Myocyte (in vitro differentiated cells): ENCODE measurements at regions not wholly inside any gene's neighbourhood (a gene's known extent, or its start where the extent isn't known, plus 50 kb on each side); places are given as distances from the start of the nearest gene placed in this dataset.
A peak's percentile ranks its signal among the peaks of the same experiment; 100 is the strongest.

Experiments
- DNase-seq: peaks from one replicate; pipeline ENCODE4 v3.0.0-alpha.2; 2012; ENCODE audit warnings: low read depth

DNA sequence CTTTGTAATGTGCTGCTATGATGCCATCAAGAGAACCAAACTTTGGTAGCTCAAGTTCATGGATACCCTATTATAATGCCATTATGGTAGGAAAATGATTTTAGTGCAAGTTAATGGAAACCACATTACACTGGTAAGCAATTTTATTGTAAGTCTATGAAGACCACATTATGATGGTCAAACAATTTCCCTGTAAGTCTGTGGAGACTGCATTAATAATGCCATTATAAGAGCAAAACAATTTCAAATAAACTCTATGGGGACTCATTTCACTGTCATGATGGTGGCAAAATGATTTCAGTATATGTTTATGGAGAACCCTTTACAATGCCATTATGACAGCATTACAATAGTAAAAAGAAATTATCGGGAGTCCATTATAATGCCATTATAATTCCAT, 602.0 kb upstream of the MEF2C start:
- no peak for DNase-seq

DNA sequence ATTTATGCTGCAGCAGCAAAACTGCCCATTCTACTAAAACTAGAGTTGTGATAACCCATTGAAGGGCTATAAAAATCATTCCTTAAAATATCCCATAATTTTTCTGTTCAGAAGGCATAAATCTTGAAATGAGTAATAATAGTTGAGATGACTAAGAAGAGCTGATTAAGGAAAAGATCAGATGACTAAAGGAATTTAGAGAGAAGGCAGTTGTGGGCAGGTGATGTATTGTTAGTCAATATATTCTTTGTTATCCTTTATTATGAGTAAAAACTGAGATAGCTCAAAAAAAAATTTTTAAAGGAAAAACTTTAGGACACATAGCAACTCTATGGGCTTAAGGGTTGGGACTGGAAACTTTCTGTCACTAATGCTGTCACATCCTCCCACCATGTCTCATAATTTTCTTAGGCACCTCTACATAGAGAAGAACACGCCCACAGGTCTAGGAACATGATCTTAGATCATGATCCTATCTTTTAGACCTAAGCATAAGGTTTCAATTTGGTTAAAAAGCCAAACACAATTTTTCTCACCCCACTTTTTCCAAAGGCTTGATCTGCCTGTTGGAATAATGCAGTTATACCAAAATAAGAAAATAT, 597.5 kb upstream of the MEF2C start:
- no peak for DNase-seq

GRCh38 chr5:89478851-89479250, 595.9 kb upstream of the MEF2C start:
- DNase-seq, result no peak

- no peak for DNase-seq
Measured at GRCh38 chr5:89473196-89473595, 590.2 kb upstream of the MEF2C start.

- DNase-seq, result no peak
Measured at GRCh38 chr5:89471541-89471940, 588.6 kb upstream of the MEF2C start.

- peak; percentile 23 for DNase-seq
Measured at GRCh38 chr5:89471115-89471514, 588.1 kb upstream of the MEF2C start.

DNA sequence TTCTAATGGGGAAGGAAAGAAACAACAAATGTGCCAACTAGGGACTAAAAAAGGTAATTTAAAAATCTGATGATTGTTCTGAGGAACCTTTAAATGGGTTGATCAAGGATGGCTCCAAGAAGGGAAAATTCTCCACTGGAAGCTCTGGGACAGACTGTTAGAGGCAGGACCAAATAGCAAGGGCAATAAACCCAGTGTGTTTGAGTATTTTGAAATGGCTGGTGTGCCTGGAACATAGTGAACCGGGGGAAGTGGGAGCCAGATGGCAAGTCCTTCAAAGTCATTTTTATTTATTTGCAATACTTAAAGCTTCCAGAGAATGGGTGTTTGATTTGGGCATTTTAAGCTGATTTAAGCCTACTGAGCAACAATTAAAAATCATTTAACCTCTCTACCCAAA, 587.7 kb upstream of the MEF2C start:
- DNase-seq, result no peak

GRCh38 chr5:89458332-89458656, 575.3 kb upstream of the MEF2C start:
- DNase-seq, result no peak

DNA sequence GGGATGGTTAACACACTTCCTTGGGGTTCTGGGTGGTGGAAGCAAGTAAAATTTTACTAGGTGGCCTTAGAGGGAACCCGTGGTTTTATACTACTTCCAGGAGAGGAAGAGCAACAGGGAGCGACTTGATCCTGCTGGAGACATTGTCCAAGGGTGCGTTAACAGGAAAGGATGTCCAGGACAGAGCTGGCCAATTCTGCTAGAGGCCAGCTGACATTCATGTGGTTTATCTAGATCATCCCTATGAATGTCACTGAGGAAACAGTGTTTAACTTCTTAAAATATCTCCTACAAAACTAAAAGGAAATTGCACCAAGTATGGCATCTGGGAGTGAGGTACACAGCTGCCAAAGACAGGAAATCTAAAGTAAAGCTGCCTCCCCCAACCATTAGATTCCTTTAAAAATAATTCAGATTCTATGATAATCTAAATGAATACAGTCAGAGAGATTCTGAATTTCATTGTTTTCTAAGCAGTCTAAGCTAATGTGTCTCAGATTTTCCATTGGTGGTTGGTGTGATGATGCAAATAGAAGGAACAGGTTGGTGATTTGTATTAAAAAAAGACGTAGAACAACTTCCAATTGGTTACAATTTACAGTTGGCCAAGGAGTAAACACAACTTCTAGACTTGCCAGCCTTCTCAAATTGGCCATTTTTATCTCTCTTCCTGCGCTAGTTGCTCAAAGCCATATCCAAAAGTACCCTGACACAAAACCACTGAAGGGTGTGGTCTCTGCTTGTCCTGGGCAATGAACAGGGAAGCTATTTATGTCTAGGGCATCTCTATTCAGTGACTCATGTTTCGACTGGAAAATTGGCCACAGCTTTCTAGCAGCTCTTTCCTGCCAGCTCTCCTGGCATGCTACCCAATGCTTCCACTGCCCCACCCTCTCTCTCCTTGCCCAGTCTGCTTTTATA, 574.7 kb upstream of the MEF2C start:
- DNase-seq, result peak; percentile 98

GRCh38 chr5:89452081-89452480, 569.1 kb upstream of the MEF2C start:
- no peak for DNase-seq

GRCh38 chr5:89451263-89451662, 568.3 kb upstream of the MEF2C start:
- no peak for DNase-seq

- no peak for DNase-seq
Measured at GRCh38 chr5:89450149-89450538, 567.2 kb upstream of the MEF2C start.

GRCh38 chr5:89449392-89450148, 566.6 kb upstream of the MEF2C start:
- DNase-seq, result no peak

DNA sequence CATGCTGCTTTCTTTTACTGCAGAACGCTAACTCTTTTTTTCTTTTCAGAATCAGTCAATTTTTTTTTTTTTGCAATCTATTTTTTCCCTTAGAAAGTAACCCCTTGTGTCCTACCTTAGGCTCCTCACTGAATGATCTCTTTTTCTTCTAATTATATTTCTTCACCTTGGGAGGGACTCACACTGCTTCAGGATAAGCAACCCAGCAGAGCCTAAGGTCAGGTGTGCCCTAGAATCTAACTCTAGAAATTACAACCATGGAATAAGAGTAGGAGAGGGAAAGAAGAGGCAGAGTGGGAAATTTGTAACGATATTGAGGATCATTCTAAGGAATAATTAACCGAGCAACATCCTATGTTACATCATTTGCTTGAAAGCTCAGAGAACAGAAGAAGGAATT, 564.0 kb upstream of the MEF2C start:
- no peak for DNase-seq

DNA sequence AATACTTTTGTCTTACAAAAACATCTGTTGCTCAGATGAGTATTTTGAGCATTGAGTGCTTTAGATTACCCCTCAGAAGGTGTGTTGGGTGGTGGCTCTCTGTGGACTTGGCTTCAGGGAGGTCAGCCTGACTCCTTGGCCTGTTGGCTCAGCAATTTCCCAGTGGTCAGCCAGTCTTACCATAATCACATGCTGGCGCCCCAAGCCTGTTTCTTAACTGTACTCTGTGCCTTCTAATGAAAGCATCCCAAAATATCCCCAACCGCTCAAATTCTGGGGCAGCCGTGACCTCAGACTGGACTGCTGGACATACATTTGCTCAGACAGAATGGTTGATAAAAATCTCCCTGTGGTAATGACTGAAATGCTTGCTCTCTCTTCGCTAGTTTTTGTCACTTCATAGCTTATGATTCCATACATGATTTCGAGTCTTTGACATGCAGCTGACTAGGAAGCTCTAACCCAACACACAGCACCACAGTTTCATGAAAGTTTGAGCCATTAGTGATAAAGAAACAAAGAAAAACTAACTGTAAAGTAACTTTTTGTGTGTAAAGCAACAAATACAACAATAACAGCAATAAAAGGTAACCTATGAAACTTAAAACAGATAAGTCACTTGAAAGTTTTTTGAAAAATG, 562.2 kb upstream of the MEF2C start:
- DNase-seq, result peak; percentile 42

GRCh38 chr5:89444088-89444487, 561.1 kb upstream of the MEF2C start:
- DNase-seq, result no peak

- peak; percentile 11 for DNase-seq
Measured at GRCh38 chr5:89443508-89443907, 560.5 kb upstream of the MEF2C start.

- no peak for DNase-seq
Measured at GRCh38 chr5:89441965-89442364, 559.0 kb upstream of the MEF2C start.

DNA sequence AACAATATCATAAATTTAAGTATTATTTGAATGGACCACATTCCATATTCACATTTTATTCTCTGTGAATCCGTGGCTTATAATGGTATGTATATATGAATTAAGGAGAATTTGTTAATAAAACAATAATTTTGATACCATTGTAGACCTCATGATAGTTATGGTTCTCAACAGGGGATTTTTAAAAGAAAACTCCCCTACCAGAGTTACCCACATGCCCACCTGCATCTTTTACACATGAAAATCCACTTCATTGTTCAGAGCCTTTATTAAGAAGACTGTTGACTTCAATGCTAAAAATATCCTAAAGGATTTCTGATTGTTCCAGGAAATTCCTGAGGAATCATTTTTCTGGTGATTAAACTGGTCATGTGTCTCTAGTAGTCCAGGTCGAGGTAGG, 557.7 kb upstream of the MEF2C start:
- no peak for DNase-seq

GRCh38 chr5:89437450-89438435, 554.8 kb upstream of the MEF2C start:
- DNase-seq, result peak; percentile 93

DNA sequence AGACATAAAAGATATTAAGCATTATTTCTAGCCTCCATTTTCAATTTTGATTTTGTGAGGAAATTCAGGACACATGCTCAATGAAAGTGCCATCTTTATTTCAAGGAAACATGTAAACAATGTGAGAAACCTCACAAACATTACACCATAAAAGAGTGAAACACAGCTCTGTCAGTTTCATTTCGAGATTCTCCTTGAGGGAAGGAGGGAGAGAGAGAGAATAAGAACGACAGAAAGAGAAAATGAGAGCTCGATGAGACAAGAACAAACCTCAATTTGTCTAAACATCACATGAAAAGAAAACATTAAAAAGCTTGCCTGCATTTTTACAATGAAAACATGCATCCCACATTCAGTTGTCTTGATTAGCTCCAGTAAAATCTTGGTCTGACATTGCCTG, 553.5 kb upstream of the MEF2C start:
- DNase-seq, result peak; percentile 13
